ENCODE measurements at regions not wholly inside any gene's neighbourhood (a gene's known extent, or its start where the extent isn't known, plus 50 kb on each side); places are given as distances from the start of the nearest gene placed in this dataset.

DNA sequence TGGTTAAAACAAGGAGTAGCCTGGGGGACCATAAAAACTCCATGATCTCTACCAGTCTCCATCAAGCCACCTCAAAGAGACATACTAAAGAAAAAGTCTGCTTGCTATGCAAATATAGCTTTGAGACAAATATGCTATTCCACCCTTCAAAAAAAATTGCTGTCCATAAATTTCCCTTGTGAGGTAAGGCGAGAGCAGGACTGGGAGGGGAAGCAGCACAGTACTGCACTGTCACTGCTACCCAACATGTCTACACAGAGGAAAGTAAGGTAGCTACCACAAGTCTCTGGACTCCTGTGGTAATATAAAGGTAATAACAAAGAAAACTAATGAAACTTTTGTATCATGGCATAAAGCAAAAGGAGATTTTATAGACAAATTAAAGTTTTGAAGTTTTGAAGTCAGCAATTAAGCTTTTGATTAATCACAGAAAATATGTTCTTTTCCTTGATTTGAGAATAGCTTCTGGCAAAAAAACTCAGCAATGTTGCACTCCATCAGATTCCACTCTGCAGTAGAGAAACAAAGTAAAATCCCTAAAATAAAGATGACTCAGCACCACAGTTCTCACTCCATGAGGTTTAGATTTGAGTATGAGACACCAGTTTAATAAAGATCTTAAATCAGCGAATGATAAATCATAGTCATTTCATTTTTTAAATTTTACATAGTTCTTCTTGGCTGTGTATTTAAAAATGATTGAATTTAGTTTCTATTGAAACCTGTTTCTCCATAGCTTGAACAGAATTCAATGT is 602.4 kb downstream of the COL12A1 start:
- Mint-ChIP-seq H3K4me1 (ENCODE audit: unreplicated experiment) (peaks cover 78% of the 10 kb centered on the region), H3K4me3 (ENCODE audit: unreplicated experiment) (no peak overlapping the region), H3K27me3 (ENCODE audit: unreplicated experiment) (no peaks in the 10 kb centered on the region), H3K9me3 (ENCODE audit: unreplicated experiment) (peaks cover 7% of the 10 kb centered on the region), H3K36me3 (ENCODE audit: unreplicated experiment) (peaks cover 4% of the 10 kb centered on the region), H3K27ac (ENCODE audit: unreplicated experiment) (peak overlapping the region; percentile 92)
- no peak for DNase-seq (ENCODE audit: extremely low spot score, unreplicated experiment)
- TF ChIP-seq, protein P1, sequence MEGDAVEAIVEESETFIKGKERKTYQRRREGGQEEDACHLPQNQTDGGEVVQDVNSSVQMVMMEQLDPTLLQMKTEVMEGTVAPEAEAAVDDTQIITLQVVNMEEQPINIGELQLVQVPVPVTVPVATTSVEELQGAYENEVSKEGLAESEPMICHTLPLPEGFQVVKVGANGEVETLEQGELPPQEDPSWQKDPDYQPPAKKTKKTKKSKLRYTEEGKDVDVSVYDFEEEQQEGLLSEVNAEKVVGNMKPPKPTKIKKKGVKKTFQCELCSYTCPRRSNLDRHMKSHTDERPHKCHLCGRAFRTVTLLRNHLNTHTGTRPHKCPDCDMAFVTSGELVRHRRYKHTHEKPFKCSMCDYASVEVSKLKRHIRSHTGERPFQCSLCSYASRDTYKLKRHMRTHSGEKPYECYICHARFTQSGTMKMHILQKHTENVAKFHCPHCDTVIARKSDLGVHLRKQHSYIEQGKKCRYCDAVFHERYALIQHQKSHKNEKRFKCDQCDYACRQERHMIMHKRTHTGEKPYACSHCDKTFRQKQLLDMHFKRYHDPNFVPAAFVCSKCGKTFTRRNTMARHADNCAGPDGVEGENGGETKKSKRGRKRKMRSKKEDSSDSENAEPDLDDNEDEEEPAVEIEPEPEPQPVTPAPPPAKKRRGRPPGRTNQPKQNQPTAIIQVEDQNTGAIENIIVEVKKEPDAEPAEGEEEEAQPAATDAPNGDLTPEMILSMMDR (IDR thresholded peaks at IDR 0.05), result no peak

DNA sequence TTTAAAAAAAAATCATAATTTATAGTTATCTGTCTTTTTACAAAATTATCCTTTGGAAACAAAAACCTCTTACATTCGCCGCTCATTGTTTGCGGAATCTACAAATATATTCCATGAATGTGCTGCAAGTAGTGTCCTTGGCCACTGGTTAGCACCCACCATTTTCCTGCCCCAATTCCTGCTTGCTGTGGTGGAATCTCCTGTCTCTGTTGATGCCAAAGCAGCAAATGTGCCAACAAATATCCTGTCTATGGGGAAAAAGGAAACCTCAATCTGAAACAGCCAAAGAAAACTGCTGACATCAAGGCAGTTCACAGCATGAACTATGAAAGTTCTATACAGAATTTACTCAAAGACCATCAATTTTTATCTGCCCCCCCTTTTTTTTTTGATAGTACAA is 603.6 kb downstream of the COL12A1 start:
- Mint-ChIP-seq H3K36me3 (ENCODE audit: unreplicated experiment) (peaks cover 4% of the 10 kb centered on the region), H3K4me3 (ENCODE audit: unreplicated experiment) (no peak overlapping the region), H3K9me3 (ENCODE audit: unreplicated experiment) (peaks cover 12% of the 10 kb centered on the region), H3K27ac (ENCODE audit: unreplicated experiment) (peak overlapping the region; percentile 65), H3K27me3 (ENCODE audit: unreplicated experiment) (no peaks in the 10 kb centered on the region), H3K4me1 (ENCODE audit: unreplicated experiment) (peaks cover 68% of the 10 kb centered on the region)
- TF ChIP-seq, protein P1 (IDR thresholded peaks at IDR 0.05), result no peak
- no peak for DNase-seq (ENCODE audit: extremely low spot score, unreplicated experiment)

DNA sequence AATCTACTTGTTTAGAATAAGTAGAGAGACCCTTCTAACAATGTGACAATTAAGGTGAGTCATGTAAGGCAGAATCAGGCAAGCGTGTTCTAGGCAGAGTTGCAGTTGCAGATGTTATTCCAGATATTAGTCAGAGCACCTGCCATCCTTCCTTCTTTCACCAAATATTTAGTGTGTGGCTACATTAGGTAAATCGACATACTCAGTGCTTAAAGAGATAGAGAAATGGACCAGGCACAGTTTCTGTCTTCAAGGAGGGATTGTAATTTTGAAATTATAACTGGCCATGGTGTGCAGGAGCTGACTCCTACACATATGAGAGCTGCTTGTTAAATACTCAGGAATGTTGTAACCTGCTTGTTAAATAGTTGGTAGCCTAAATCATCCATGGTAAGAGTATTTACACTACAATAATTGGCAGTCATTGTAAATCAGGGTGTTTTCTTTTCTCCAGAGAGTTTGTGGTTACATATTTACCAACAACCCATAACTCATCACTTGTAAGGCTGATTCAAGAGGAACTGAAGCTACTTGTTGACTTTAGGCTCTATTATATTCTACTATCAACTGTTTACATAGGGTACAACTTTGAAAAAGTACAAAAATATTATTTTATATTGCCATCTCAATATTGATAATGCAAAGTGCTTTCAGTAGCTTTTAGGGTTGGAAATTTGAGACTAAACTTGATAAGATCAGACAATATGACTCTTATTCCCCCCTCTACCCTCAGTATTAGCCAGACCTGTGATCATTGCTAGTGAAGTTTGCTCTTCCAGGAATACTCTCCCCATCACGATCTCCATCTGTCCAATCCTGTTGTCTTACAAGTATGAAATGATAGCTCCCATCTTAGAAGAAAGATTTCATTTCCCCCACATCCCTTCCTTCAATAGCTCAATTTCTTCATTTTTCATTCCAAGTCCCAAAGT is 607.1 kb downstream of the COL12A1 start:
- no peak overlapping the region for H3K27ac Mint-ChIP-seq (ENCODE audit: unreplicated experiment)
- peaks cover 12% of the 10 kb centered on the region for H3K9me3 Mint-ChIP-seq (ENCODE audit: unreplicated experiment)
- H3K36me3 Mint-ChIP-seq (ENCODE audit: unreplicated experiment), result peaks cover 4% of the 10 kb centered on the region
- TF ChIP-seq, protein P1 (IDR thresholded peaks at IDR 0.05), result no peak
- peaks cover 38% of the 10 kb centered on the region for H3K4me1 Mint-ChIP-seq (ENCODE audit: unreplicated experiment)
- no peak overlapping the region for H3K4me3 Mint-ChIP-seq (ENCODE audit: unreplicated experiment)
- no peak for DNase-seq (ENCODE audit: extremely low spot score, unreplicated experiment)
- H3K27me3 Mint-ChIP-seq (ENCODE audit: unreplicated experiment), result no peaks in the 10 kb centered on the region

DNA sequence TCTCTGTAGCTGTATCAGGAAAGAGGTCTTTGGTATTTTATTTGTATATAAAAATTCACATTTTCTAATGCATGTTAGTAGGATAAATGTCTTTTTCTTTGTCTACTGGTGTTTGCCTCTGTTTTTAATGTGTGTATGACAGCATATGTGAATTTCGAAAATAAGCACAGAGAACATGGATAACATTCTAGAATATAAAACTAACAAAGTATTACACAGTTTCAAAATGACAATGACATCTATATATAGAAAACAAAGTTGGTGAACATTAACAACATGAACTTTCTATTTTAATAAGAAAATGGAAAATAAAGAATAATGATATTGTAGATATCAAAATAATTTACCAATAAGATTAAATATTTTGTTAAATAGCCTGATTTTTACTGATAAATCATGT is 608.0 kb downstream of the COL12A1 start:
- Mint-ChIP-seq H3K4me1 (ENCODE audit: unreplicated experiment) (peaks cover 29% of the 10 kb centered on the region), H3K9me3 (ENCODE audit: unreplicated experiment) (peaks cover 16% of the 10 kb centered on the region), H3K27me3 (ENCODE audit: unreplicated experiment) (no peaks in the 10 kb centered on the region), H3K36me3 (ENCODE audit: unreplicated experiment) (peaks cover 4% of the 10 kb centered on the region), H3K4me3 (ENCODE audit: unreplicated experiment) (no peak overlapping the region), H3K27ac (ENCODE audit: unreplicated experiment) (no peak overlapping the region)
- TF ChIP-seq, protein P1 (IDR thresholded peaks at IDR 0.05), result no peak
- no peak for DNase-seq (ENCODE audit: extremely low spot score, unreplicated experiment)

DNA sequence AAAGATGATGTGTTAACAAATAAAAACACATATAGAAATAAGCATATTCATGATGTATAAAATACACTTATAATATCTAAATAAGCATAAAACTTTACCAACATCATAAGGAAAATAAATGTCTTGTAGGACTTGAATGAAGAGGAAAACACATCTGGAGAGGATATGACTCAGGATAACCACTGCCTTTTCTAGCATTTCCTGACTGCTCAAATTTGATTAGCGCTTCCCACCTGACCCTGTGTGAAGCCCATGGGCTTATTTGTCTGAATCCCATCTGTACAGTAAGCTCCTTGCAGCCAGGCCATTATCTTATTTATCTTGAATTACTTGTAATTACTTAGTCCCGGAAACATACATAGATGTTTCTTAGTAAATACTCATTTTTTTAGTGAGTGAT is 608.6 kb downstream of the COL12A1 start:
- Mint-ChIP-seq H3K27me3 (ENCODE audit: unreplicated experiment) (no peaks in the 10 kb centered on the region), H3K9me3 (ENCODE audit: unreplicated experiment) (peaks cover 16% of the 10 kb centered on the region), H3K27ac (ENCODE audit: unreplicated experiment) (no peak overlapping the region), H3K4me1 (ENCODE audit: unreplicated experiment) (peaks cover 25% of the 10 kb centered on the region), H3K36me3 (ENCODE audit: unreplicated experiment) (peaks cover 7% of the 10 kb centered on the region), H3K4me3 (ENCODE audit: unreplicated experiment) (no peak overlapping the region)
- no peak for DNase-seq (ENCODE audit: extremely low spot score, unreplicated experiment)
- TF ChIP-seq, protein P1 (IDR thresholded peaks at IDR 0.05), result no peak
